ENCODE measurements at regions not wholly inside any gene's neighbourhood (a gene's known extent, or its start where the extent isn't known, plus 50 kb on each side); places are given as distances from the start of the nearest gene placed in this dataset.

DNA sequence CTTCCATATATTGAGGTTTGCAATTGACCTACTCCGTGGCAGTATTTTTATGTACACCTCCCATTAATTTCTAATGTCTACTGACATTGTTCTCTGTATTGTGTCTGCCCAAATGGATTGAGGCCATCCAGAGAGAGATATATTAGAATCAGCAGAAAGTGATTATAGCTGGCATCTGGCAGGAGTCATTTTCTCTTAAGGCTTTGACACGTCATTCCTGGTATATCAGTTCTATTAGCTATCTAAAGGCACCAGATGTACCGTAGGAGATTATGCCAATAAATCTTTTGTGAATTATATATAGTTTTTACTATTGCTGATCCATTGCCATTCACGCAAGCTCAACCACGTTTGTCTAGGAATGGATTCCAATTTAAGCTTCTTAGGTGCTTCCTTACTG is 1026.4 kb upstream of the IGFBP7 start:
- TF ChIP-seq POLR2AphosphoS5 (IDR thresholded peaks at IDR 0.05) (no peak), EP300 (IDR thresholded peaks at IDR 0.05) (no peak)
